IMR-90 (cell line): ENCODE measurements at regions not wholly inside any gene's neighbourhood (a gene's known extent, or its start where the extent isn't known, plus 50 kb on each side); places are given as distances from the start of the nearest gene placed in this dataset.

ENCODE experiments used
- ATAC-seq: fragments of 200-7000 bp; cut with Tn5 transposase; 2 replicates; pipeline ENCODE4 v1.9.1; 2020; ENCODE audit warnings: low read depth, mild to moderate bottlenecking, moderate library complexity
- BruUV-seq: library from RNA; stranded (reverse); fragments of 400-500 nt; replicated peaks from 2 replicates; lab custom pipeline; 2021; lab: Mats Ljungman, UMichigan
- CTCF ChIA-PET: fragments of 300-600 bp; formaldehyde crosslinking; extraction: SDS; loops from one replicate; lab custom pipeline; 2021; ENCODE audit warnings: antibody characterized with exemption; lab: Yijun Ruan, JAX
- POLR2A ChIA-PET: fragments of 300-600 bp; sonication (Branson Sonifier 250); formaldehyde crosslinking; loops from one replicate; lab custom pipeline; 2022; ENCODE audit warnings: antibody characterized with exemption; ENCODE audit not compliant: unreplicated experiment; lab: Charles Lee
- DNase-seq: peaks from one replicate; pipeline ENCODE4 v3.0.0; 2013
- H2AFZ ChIP-seq: replicated peaks from 2 replicates; pipeline ENCODE3; 2013; ENCODE audit warnings: low read length, mild to moderate bottlenecking; ENCODE audit not compliant: poor library complexity
- H2AK5ac ChIP-seq: 2 replicates; pipeline ENCODE4 v1.6.1; 2013; ENCODE audit warnings: low read depth, low read length, inconsistent platforms
- H2AK9ac ChIP-seq: replicated peaks from 2 replicates; pipeline ENCODE3; 2013; ENCODE audit warnings: mild to moderate bottlenecking, low read depth, low read length, moderate library complexity; ENCODE audit not compliant: poor library complexity
- H2BK120ac ChIP-seq: 2 replicates; pipeline ENCODE4 v1.6.1; 2013; ENCODE audit warnings: low read depth, low read length, inconsistent platforms
- H2BK15ac ChIP-seq: 3 replicates; pipeline ENCODE4 v1.6.1; 2013; ENCODE audit warnings: low read depth, low read length, inconsistent platforms
- H2BK20ac ChIP-seq: 2 replicates; pipeline ENCODE4 v1.6.1; 2013; ENCODE audit warnings: low read depth, mild to moderate bottlenecking, inconsistent platforms, low read length, moderate library complexity
- H2BK5ac ChIP-seq: 2 replicates; pipeline ENCODE4 v1.6.1; 2013; ENCODE audit warnings: mild to moderate bottlenecking, low read depth, low read length, inconsistent platforms; ENCODE audit not compliant: poor library complexity, severe bottlenecking
- H3K14ac ChIP-seq: replicated peaks from 2 replicates; pipeline ENCODE4 v1.6.1; 2013; ENCODE audit warnings: low read depth, low read length, inconsistent platforms
- H3K18ac ChIP-seq: 2 replicates; pipeline ENCODE4 v1.6.1; 2013; ENCODE audit warnings: low read depth, low read length, control low read depth
- H3K23ac ChIP-seq: 2 replicates; pipeline ENCODE4 v1.6.1; 2013; ENCODE audit warnings: low read depth, low read length, inconsistent platforms
- H3K27ac ChIP-seq: 2 replicates; pipeline ENCODE4 v1.5.1; 2013; ENCODE audit warnings: mild to moderate bottlenecking, control low read depth, low read length; ENCODE audit not compliant: insufficient read depth
- H3K27me3 ChIP-seq: 2 replicates; pipeline ENCODE4 v1.6.1; 2013; ENCODE audit warnings: low read length; ENCODE audit not compliant: control insufficient read depth, insufficient read depth
- H3K36me3 ChIP-seq: 2 replicates; pipeline ENCODE4 v1.6.1; 2013; ENCODE audit warnings: low read length, mixed read lengths; ENCODE audit not compliant: control insufficient read depth, insufficient read depth
- H3K4ac ChIP-seq: 2 replicates; pipeline ENCODE4 v1.6.1; 2013; ENCODE audit warnings: low read depth, low read length, inconsistent platforms
- H3K4me1 ChIP-seq: 2 replicates; pipeline ENCODE4 v1.6.1; 2013; ENCODE audit warnings: low read length, mixed read lengths; ENCODE audit not compliant: control insufficient read depth, insufficient read depth
- H3K4me2 ChIP-seq: 2 replicates; pipeline ENCODE4 v1.6.1; 2013; ENCODE audit warnings: low read depth, mild to moderate bottlenecking, control low read depth, low read length, moderate library complexity
- H3K4me3 ChIP-seq: 2 replicates; pipeline ENCODE4 v1.5.1; 2013; ENCODE audit warnings: low read depth, mild to moderate bottlenecking, control low read depth, low read length, moderate library complexity; ENCODE audit not compliant: insufficient read depth
- H3K56ac ChIP-seq: 2 replicates; pipeline ENCODE4 v1.6.1; 2013; ENCODE audit warnings: low read length, inconsistent platforms; ENCODE audit not compliant: insufficient read depth; ENCODE audit errors: extremely low read depth
- H3K79me1 ChIP-seq, 2 experiments: 2 replicates each; pipeline ENCODE4 v1.6.1; 2013; ENCODE audit warnings: low read length in 2 of 2, inconsistent platforms in 1 of 2, low read depth in 1 of 2
- H3K9ac ChIP-seq: 2 replicates; pipeline ENCODE4 v1.6.1; 2013; ENCODE audit warnings: low read depth, low read length, control low read depth
- H3K9me1 ChIP-seq: 2 replicates; pipeline ENCODE4 v1.6.1; 2013; ENCODE audit warnings: low read length, inconsistent platforms; ENCODE audit not compliant: insufficient read depth
- H3K9me3 ChIP-seq: 2 replicates; pipeline ENCODE4 v1.6.1; 2013; ENCODE audit warnings: low read length; ENCODE audit not compliant: control insufficient read depth, insufficient read depth
- H4K20me1 ChIP-seq: 2 replicates; pipeline ENCODE4 v1.6.1; 2013; ENCODE audit warnings: low read length, inconsistent platforms; ENCODE audit not compliant: insufficient read depth
- H4K5ac ChIP-seq: 2 replicates; pipeline ENCODE4 v1.6.1; 2013; ENCODE audit warnings: mild to moderate bottlenecking, low read depth, low read length, control low read depth
- H4K8ac ChIP-seq, 2 experiments: 2 replicates each; pipeline ENCODE4 v1.6.1; 2013; ENCODE audit warnings: low read depth in 2 of 2, low read length in 2 of 2, control low read depth in 1 of 2, inconsistent platforms in 1 of 2
- H4K91ac ChIP-seq: 2 replicates; pipeline ENCODE4 v1.6.1; 2013; ENCODE audit warnings: low read depth, low read length, inconsistent platforms; ENCODE audit not compliant: insufficient read depth
- BHLHE40 ChIP-seq: fragments of 150-350 bp; IDR thresholded peaks from 2 replicates; pipeline ENCODE4 v1.6.1; 2016; ENCODE audit warnings: mild to moderate bottlenecking, low read depth, low read length
- CEBPB ChIP-seq: IDR thresholded peaks from 2 replicates; pipeline ENCODE4 v1.6.1; 2012; ENCODE audit warnings: low read depth, low read length, improper control_type of control experiment
- CHD1 ChIP-seq: IDR thresholded peaks from 2 replicates; pipeline ENCODE4 v1.6.1; 2012; ENCODE audit warnings: low read depth, low read length, improper control_type of control experiment
- ELK1 ChIP-seq: fragments of 150-350 bp; IDR thresholded peaks from 2 replicates; pipeline ENCODE4 v1.6.1; 2016; ENCODE audit warnings: low read depth, mild to moderate bottlenecking, low read length, moderate library complexity, borderline replicate concordance
- FOS ChIP-seq: fragments of 150-350 bp; IDR thresholded peaks from 2 replicates; pipeline ENCODE4 v1.6.1; 2016; ENCODE audit warnings: low read depth, low read length
- MAFK ChIP-seq: IDR thresholded peaks from 2 replicates; pipeline ENCODE4 v1.6.1; 2012; ENCODE audit warnings: low read depth, low read length, improper control_type of control experiment
- MAZ ChIP-seq: IDR thresholded peaks from 2 replicates; pipeline ENCODE4 v1.6.1; 2012; ENCODE audit warnings: low read depth, mild to moderate bottlenecking, low read length, improper control_type of control experiment, moderate library complexity, borderline replicate concordance
- MXI1 ChIP-seq: IDR thresholded peaks from 2 replicates; pipeline ENCODE4 v1.6.1; 2012; ENCODE audit warnings: low read depth, mild to moderate bottlenecking, low read length, moderate library complexity, borderline replicate concordance
- NFE2L2 ChIP-seq: fragments of 150-350 bp; IDR thresholded peaks from 2 replicates; pipeline ENCODE4 v1.6.1; 2016; ENCODE audit warnings: low read depth, mild to moderate bottlenecking, low read length
- POLR2A ChIP-seq: IDR thresholded peaks from 2 replicates; pipeline ENCODE4 v1.6.1; 2012; ENCODE audit warnings: mild to moderate bottlenecking, low read depth, low read length
- RAD21 ChIP-seq: IDR thresholded peaks from 2 replicates; pipeline ENCODE4 v1.6.1; 2012; ENCODE audit warnings: low read length, improper control_type of control experiment
- RCOR1 ChIP-seq: IDR thresholded peaks from 2 replicates; pipeline ENCODE4 v1.6.1; 2012; ENCODE audit warnings: mild to moderate bottlenecking, low read length, improper control_type of control experiment; ENCODE audit not compliant: insufficient replicate concordance
- RFX5 ChIP-seq: IDR thresholded peaks from 2 replicates; pipeline ENCODE4 v1.8.0; 2012; ENCODE audit warnings: low read depth, mild to moderate bottlenecking, low read length, moderate library complexity
- SMC3 ChIP-seq: fragments of 150-350 bp; IDR thresholded peaks from 2 replicates; pipeline ENCODE4 v1.6.1; 2016; ENCODE audit warnings: low read depth, mild to moderate bottlenecking, antibody characterized with exemption, low read length, moderate library complexity
- USF2 ChIP-seq: fragments of 150-350 bp; IDR thresholded peaks from 2 replicates; pipeline ENCODE4 v1.6.1; 2017; ENCODE audit warnings: mild to moderate bottlenecking, antibody characterized with exemption, low read length, low read depth
- WGBS, 2 experiments: methylation state at CpG; one replicate each; pipeline versions ENCODE4 v1.1.5 to v1.1.7; 2013; ENCODE audit warnings: missing lambda C conversion rate in 2 of 2; ENCODE audit not compliant: insufficient read length in 1 of 2; ENCODE audit errors: extremely low coverage in 2 of 2; 5-methylcytosine and 5-hydroxymethylcytosine counted together
- dilution Hi-C: fragments of 300-500 bp; cut with HindIII; formaldehyde crosslinking; loops from one replicate; pipeline ENCODE4 v1.14.3; 2018; ENCODE audit warnings: low sequenced_read_pairs; ENCODE audit not compliant: unreplicated experiment
- in situ Hi-C: fragments of 300-500 bp; cut with MboI; formaldehyde crosslinking; loops from 3 replicates; pipeline ENCODE4 v1.14.3; 2019; ENCODE audit warnings: low sequenced_read_pairs, inconsistent platforms, mixed read lengths
- intact Hi-C: fragments of 100-400 bp; cut with micrococcal nuclease; formaldehyde crosslinking; loops from 2 replicates; pipeline ENCODE4 v1.10.0; 2022
- TF ChIP-seq, protein P1 (sequence below): conservative IDR thresholded peaks from 2 replicates; pipeline ENCODE4 v1.5.1; 2012; ENCODE audit warnings: mild to moderate bottlenecking, low read depth, low read length, improper control_type of control experiment

DNA sequence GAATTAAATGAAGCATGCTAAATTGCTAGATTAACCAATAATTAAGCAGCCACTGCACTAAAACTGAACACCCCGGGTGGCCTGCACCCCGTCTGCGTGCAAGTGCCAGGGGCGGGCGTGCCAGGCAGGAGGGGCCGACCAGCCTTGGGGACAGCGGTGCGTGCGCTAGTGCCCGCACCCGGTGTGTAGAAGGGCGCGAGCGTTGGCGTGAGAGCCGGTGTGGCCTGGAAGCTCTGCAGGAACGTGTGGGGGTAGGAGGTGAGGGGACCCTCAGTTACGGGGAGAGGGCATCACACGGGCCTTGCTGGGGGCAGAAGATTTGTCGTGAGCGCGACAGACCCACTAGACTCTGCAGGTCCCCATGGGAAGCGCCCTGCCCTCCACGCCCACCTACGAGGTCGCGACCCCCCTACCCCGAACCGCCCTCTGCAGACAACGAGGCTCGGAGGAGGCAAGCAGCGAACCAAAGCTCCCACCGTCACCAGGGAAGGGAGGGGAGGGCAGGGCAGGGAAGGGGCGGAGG is 105.8 kb downstream of the FAM53A start:
- H3K4me2 ChIP-seq = no peak overlapping the region
- ChIA-PET CTCF (no interaction called here), POLR2A (no interaction called here)
- no peak for DNase-seq
- no TSS peak for BruUV-seq
- no peak overlapping the region for H4K5ac ChIP-seq
- dilution Hi-C loops = no loop called here
- no peak overlapping the region for H4K8ac ChIP-seq
- H4K20me1 ChIP-seq = no peaks in the 10 kb centered on the region
- WGBS, 2 experiments = 50% methylated on average over 8 of the region's 34 CpGs; no CpG with 5 or more reads in 1 of the 2 experiments
- H2BK20ac ChIP-seq = no peak overlapping the region
- in situ Hi-C loops = no loop called here
- H3K79me1 ChIP-seq = no peaks in the 10 kb centered on the region
- peaks cover 2% of the 10 kb centered on the region; the same call in 1 of the 2 replicates for H3K4me1 ChIP-seq
- no peak for ATAC-seq
- intact Hi-C loops = no loop called here
- H3K27ac ChIP-seq = no peak overlapping the region
- no peak overlapping the region for H4K91ac ChIP-seq
- H2AK9ac ChIP-seq = no peak overlapping the region
- H3K9me1 ChIP-seq = no peaks in the 10 kb centered on the region
- no peak overlapping the region for H3K14ac ChIP-seq
- H2BK15ac ChIP-seq = no peak overlapping the region
- H2AK5ac ChIP-seq = no peak overlapping the region
- no peak overlapping the region for H2AFZ ChIP-seq
- H3K36me3 ChIP-seq = no peaks in the 10 kb centered on the region
- TF ChIP-seq SMC3 (no peak), RFX5 (no peak), USF2 (no peak), MAFK (no peak), CHD1 (no peak), ELK1 (no peak), NFE2L2 (no peak), RAD21 (no peak), CEBPB (no peak), FOS (no peak), BHLHE40 (no peak), POLR2A (no peak), RCOR1 (no peak), MXI1 (no peak), MAZ (no peak)
- TF ChIP-seq, protein P1, sequence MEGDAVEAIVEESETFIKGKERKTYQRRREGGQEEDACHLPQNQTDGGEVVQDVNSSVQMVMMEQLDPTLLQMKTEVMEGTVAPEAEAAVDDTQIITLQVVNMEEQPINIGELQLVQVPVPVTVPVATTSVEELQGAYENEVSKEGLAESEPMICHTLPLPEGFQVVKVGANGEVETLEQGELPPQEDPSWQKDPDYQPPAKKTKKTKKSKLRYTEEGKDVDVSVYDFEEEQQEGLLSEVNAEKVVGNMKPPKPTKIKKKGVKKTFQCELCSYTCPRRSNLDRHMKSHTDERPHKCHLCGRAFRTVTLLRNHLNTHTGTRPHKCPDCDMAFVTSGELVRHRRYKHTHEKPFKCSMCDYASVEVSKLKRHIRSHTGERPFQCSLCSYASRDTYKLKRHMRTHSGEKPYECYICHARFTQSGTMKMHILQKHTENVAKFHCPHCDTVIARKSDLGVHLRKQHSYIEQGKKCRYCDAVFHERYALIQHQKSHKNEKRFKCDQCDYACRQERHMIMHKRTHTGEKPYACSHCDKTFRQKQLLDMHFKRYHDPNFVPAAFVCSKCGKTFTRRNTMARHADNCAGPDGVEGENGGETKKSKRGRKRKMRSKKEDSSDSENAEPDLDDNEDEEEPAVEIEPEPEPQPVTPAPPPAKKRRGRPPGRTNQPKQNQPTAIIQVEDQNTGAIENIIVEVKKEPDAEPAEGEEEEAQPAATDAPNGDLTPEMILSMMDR = no peak
- no peak overlapping the region for H3K23ac ChIP-seq
- no peak overlapping the region for H3K4me3 ChIP-seq
- no peak overlapping the region for H2BK5ac ChIP-seq
- no peak overlapping the region for H3K18ac ChIP-seq
- H2BK120ac ChIP-seq = no peak overlapping the region
- no peak overlapping the region for H3K56ac ChIP-seq
- no peaks in the 10 kb centered on the region for H3K9me3 ChIP-seq
- H3K9ac ChIP-seq = no peak overlapping the region
- H3K4ac ChIP-seq = no peak overlapping the region
- H3K27me3 ChIP-seq = peaks cover 19% of the 10 kb centered on the region
